ENCODE measurements at regions not wholly inside any gene's neighbourhood (a gene's known extent, or its start where the extent isn't known, plus 50 kb on each side); places are given as distances from the start of the nearest gene placed in this dataset.

DNA sequence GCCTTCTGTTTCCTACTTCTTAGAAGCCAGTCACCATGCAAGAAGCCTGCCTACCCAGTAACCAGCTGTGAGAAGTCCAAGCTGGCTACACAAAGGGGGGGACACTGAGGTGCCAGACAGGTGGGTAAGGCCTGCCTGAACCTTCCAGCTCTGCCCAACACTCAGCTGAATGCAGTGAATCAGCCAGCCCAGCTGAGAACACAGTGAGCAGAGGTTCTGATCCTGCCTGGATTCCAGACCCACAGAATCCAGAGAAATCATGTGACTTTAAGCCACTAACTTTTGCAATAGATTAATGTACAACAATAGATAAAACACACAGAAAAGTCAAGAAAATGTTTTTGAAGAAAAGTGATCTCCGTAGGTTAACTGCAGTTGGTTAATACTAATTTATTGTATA is 151.7 kb downstream of the EFNB2 start:
- Mint-ChIP-seq H3K27me3 (ENCODE audit: low read depth) (no peaks in the 10 kb centered on the region), H3K4me1 (peaks cover 52% of the 10 kb centered on the region), H3K27ac (no peak overlapping the region), H3K9me3 (no peaks in the 10 kb centered on the region), H3K4me3 (no peak overlapping the region), H3K36me3 (no peaks in the 10 kb centered on the region)
- TF ChIP-seq, protein P1, sequence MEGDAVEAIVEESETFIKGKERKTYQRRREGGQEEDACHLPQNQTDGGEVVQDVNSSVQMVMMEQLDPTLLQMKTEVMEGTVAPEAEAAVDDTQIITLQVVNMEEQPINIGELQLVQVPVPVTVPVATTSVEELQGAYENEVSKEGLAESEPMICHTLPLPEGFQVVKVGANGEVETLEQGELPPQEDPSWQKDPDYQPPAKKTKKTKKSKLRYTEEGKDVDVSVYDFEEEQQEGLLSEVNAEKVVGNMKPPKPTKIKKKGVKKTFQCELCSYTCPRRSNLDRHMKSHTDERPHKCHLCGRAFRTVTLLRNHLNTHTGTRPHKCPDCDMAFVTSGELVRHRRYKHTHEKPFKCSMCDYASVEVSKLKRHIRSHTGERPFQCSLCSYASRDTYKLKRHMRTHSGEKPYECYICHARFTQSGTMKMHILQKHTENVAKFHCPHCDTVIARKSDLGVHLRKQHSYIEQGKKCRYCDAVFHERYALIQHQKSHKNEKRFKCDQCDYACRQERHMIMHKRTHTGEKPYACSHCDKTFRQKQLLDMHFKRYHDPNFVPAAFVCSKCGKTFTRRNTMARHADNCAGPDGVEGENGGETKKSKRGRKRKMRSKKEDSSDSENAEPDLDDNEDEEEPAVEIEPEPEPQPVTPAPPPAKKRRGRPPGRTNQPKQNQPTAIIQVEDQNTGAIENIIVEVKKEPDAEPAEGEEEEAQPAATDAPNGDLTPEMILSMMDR (IDR thresholded peaks at IDR 0.05; ENCODE audit: unreplicated experiment): no peak
- no peak for DNase-seq (ENCODE audit: low spot score in 2 of 2, unreplicated experiment in 2 of 2)

DNA sequence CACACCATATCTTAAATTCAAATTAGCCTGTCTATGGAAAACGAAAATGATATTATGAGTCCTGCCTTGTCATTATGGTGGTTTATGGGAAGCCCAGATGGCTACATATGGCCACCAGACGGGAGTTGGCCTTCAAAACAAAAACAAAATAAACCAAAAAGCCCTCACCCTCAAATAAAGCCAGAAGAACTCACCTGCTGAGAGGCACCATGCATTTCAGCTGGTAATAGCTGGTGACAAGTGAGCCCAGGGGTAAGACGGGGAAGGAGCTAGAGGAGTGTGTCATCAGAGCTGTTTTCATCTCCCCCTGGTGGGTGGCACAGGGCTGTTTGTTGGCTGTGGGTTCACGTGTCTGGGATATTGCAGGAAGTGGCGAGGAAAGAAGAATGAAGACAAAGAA is 152.9 kb downstream of the EFNB2 start:
- no peaks in the 10 kb centered on the region for H3K36me3 Mint-ChIP-seq
- TF ChIP-seq, protein P1 (IDR thresholded peaks at IDR 0.05; ENCODE audit: unreplicated experiment): no peak
- H3K9me3 Mint-ChIP-seq: no peaks in the 10 kb centered on the region
- H3K4me1 Mint-ChIP-seq: peaks cover 54% of the 10 kb centered on the region
- H3K27ac Mint-ChIP-seq: peak overlapping the region; percentile 64
- no peaks in the 10 kb centered on the region for H3K27me3 Mint-ChIP-seq (ENCODE audit: low read depth)
- no peak overlapping the region for H3K4me3 Mint-ChIP-seq
- no peak for DNase-seq (ENCODE audit: low spot score in 2 of 2, unreplicated experiment in 2 of 2)

DNA sequence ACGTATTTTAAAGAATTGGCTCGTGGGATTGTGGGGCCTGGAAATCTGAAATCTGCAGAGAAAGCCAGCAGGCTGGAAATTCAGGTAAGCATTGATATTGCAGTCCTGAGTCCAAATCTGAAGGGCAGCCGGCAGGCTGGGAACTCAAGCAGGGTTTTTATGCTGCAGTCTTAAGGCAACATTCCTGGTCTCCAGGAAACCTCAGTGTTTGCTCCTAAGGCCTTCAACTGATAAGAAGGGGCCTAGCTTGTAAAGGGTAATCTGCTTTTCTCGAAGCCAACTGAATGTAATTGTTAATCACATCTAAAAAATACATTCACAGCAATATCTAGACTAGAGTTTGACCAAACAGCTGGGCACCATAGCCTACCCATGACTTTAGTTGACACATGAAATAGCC is 154.4 kb downstream of the EFNB2 start:
- Mint-ChIP-seq H3K27ac (peak overlapping the region; percentile 73), H3K9me3 (no peaks in the 10 kb centered on the region), H3K27me3 (ENCODE audit: low read depth) (no peaks in the 10 kb centered on the region), H3K36me3 (no peaks in the 10 kb centered on the region), H3K4me3 (no peak overlapping the region), H3K4me1 (peaks cover 54% of the 10 kb centered on the region)
- TF ChIP-seq, protein P1 (IDR thresholded peaks at IDR 0.05; ENCODE audit: unreplicated experiment): no peak
- DNase-seq (ENCODE audit: low spot score in 2 of 2, unreplicated experiment in 2 of 2): no peak

DNA sequence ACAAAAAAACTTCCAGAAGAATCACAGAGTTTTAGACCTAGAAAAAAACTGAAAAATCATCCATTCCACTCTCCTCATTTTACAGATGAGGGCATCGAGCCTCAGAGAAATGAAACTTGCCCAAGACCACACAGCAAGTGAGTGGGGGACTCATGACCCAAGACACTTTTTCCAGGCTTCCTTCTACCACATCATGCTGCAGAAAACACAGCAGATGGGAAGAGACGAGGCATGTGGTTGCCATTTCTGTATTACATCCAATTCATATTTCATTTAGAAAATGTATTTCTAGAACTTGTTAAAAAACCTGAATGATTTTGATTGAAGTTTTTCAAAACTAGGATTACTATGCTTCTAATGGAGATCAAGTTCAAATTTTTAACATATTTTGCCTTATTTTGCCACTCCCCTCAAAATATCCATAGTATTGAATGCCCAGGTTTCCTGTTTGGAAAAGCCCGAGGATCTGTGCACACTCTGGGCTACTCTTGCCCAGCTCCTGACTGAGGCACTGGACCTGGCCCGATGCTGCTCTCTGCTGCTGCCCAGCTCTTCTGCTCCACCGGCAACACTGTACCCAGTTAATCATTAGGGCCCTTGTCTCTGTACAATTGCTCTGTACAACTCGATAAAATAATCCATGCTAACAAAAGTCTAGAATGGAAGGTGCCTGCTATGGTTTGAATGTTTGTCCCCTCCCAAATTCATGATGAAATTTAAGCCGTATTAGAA is 157.4 kb downstream of the EFNB2 start:
- Mint-ChIP-seq H3K4me3 (no peak overlapping the region), H3K27me3 (ENCODE audit: low read depth) (no peaks in the 10 kb centered on the region), H3K36me3 (no peaks in the 10 kb centered on the region), H3K27ac (no peak overlapping the region), H3K4me1 (peaks cover 54% of the 10 kb centered on the region), H3K9me3 (no peaks in the 10 kb centered on the region)
- no peak for DNase-seq (ENCODE audit: low spot score in 2 of 2, unreplicated experiment in 2 of 2)
- TF ChIP-seq, protein P1 (IDR thresholded peaks at IDR 0.05; ENCODE audit: unreplicated experiment): no peak

DNA sequence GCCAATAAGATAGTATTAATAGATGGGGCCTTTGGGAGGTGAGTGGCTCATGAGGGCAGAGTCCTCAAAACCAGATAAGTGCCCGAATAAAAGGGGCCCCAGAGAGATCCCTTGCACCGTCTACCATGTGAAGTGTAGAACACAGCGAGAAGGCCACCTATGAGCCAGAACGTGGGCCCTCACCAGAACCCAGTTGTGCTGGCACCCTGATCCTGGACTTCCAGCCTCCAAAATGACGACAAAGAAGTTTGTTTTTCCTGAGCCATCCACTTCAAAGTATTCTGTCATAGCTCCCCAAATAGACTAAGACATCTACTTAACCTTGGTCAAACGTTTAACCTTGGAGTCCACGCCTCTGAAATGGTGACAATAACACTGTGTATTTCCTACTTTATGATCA is 158.1 kb downstream of the EFNB2 start:
- no peak overlapping the region for H3K4me3 Mint-ChIP-seq
- H3K27me3 Mint-ChIP-seq (ENCODE audit: low read depth): no peaks in the 10 kb centered on the region
- DNase-seq (ENCODE audit: low spot score in 2 of 2, unreplicated experiment in 2 of 2): no peak
- H3K9me3 Mint-ChIP-seq: no peaks in the 10 kb centered on the region
- peaks cover 57% of the 10 kb centered on the region for H3K4me1 Mint-ChIP-seq
- no peaks in the 10 kb centered on the region for H3K36me3 Mint-ChIP-seq
- no peak overlapping the region for H3K27ac Mint-ChIP-seq
- TF ChIP-seq, protein P1 (IDR thresholded peaks at IDR 0.05; ENCODE audit: unreplicated experiment): no peak
